NCI-H2107 (cell line): ENCODE measurements at regions not wholly inside any gene's neighbourhood (a gene's known extent, or its start where the extent isn't known, plus 50 kb on each side); places are given as distances from the start of the nearest gene placed in this dataset.

Experiments
- DNase-seq: peaks from one replicate; lab custom pipeline; 2025; lab: John Stamatoyannopoulos, UW

GRCh38 chr10:78829565-78829964 lies 239.2 kb upstream of the ZMIZ1 start:
- no peak for DNase-seq

GRCh38 chr10:78830062-78830975 lies 238.4 kb upstream of the ZMIZ1 start:
- no peak for DNase-seq

- DNase-seq = no peak
Measured at GRCh38 chr10:78830976-78831375, 237.8 kb upstream of the ZMIZ1 start.

- no peak for DNase-seq
Measured at GRCh38 chr10:78831461-78831860, 237.3 kb upstream of the ZMIZ1 start.

GRCh38 chr10:78832281-78832680 lies 236.5 kb upstream of the ZMIZ1 start:
- DNase-seq = no peak

- no peak for DNase-seq
Measured at GRCh38 chr10:78838141-78838657, 230.6 kb upstream of the ZMIZ1 start.

- DNase-seq = no peak
Measured at GRCh38 chr10:78843495-78843894, 225.3 kb upstream of the ZMIZ1 start.

GRCh38 chr10:78844960-78845607 lies 223.7 kb upstream of the ZMIZ1 start:
- peak; percentile 10 for DNase-seq

GRCh38 chr10:78846071-78846470 lies 222.7 kb upstream of the ZMIZ1 start:
- no peak for DNase-seq

- DNase-seq = no peak
Measured at GRCh38 chr10:78846760-78847159, 222.0 kb upstream of the ZMIZ1 start.

- DNase-seq = no peak
Measured at GRCh38 chr10:78847485-78847884, 221.3 kb upstream of the ZMIZ1 start.

- DNase-seq = no peak
Measured at GRCh38 chr10:78849115-78849514, 219.7 kb upstream of the ZMIZ1 start.

- DNase-seq = no peak
Measured at GRCh38 chr10:78849731-78850130, 219.0 kb upstream of the ZMIZ1 start.

GRCh38 chr10:78850644-78851435 lies 217.9 kb upstream of the ZMIZ1 start:
- DNase-seq = no peak

GRCh38 chr10:78851647-78852046 lies 217.1 kb upstream of the ZMIZ1 start:
- no peak for DNase-seq

- DNase-seq = no peak
Measured at GRCh38 chr10:78852466-78853240, 216.1 kb upstream of the ZMIZ1 start.

GRCh38 chr10:78853864-78854263 lies 214.9 kb upstream of the ZMIZ1 start:
- DNase-seq = no peak

GRCh38 chr10:78856421-78856820 lies 212.3 kb upstream of the ZMIZ1 start:
- DNase-seq = no peak

GRCh38 chr10:78857193-78857592 lies 211.6 kb upstream of the ZMIZ1 start:
- DNase-seq = no peak

GRCh38 chr10:78859266-78859665 lies 209.5 kb upstream of the ZMIZ1 start:
- DNase-seq = no peak

- no peak for DNase-seq
Measured at GRCh38 chr10:78859769-78860168, 209.0 kb upstream of the ZMIZ1 start.
